Nephron progenitor cell (in vitro differentiated cells): ENCODE measurements at regions not wholly inside any gene's neighbourhood (a gene's known extent, or its start where the extent isn't known, plus 50 kb on each side); places are given as distances from the start of the nearest gene placed in this dataset.
A peak's percentile ranks its signal among the peaks of the same experiment; 100 is the strongest.

Experiments used
- DNase-seq: peaks from one replicate; pipeline ENCODE4 v3.0.0; 2021
- H3K27ac Mint-ChIP-seq: 2 replicates; pipeline ENCODE4 v1.8.0; 2021; ENCODE audit warnings: mild to moderate bottlenecking, moderate library complexity, mixed read lengths
- H3K27me3 Mint-ChIP-seq: 2 replicates; pipeline ENCODE4 v1.8.0; 2021; ENCODE audit warnings: mild to moderate bottlenecking, low read depth, mixed read lengths; ENCODE audit not compliant: poor library complexity
- H3K36me3 Mint-ChIP-seq: 2 replicates; pipeline ENCODE4 v1.8.0; 2021; ENCODE audit warnings: low read depth, mixed read lengths
- H3K4me1 Mint-ChIP-seq: 2 replicates; pipeline ENCODE4 v1.8.0; 2021; ENCODE audit warnings: mixed read lengths
- H3K4me3 Mint-ChIP-seq: 2 replicates; pipeline ENCODE4 v1.8.0; 2021; ENCODE audit warnings: mild to moderate bottlenecking, moderate library complexity, mixed read lengths
- H3K9me3 Mint-ChIP-seq: 2 replicates; pipeline ENCODE4 v1.8.0; 2021; ENCODE audit warnings: mild to moderate bottlenecking, moderate library complexity, mixed read lengths
- TF ChIP-seq, protein P1 (sequence below): fragments of 200-600 bp; sonication (generic); IDR thresholded peaks from 2 replicates; pipeline ENCODE4 v1.5.0; 2021; ENCODE audit warnings: antibody characterized with exemption

GRCh38 chr2:157940024-157940423, 63.9 kb upstream of the ACVR1 start:
- Mint-ChIP-seq H3K27me3 (peaks cover 13% of the 10 kb centered on the region), H3K4me3 (no peak overlapping the region), H3K36me3 (no peaks in the 10 kb centered on the region), H3K9me3 (no peaks in the 10 kb centered on the region), H3K4me1 (peaks cover 9% of the 10 kb centered on the region), H3K27ac (no peak overlapping the region)
- no peak for DNase-seq
- TF ChIP-seq, protein P1, sequence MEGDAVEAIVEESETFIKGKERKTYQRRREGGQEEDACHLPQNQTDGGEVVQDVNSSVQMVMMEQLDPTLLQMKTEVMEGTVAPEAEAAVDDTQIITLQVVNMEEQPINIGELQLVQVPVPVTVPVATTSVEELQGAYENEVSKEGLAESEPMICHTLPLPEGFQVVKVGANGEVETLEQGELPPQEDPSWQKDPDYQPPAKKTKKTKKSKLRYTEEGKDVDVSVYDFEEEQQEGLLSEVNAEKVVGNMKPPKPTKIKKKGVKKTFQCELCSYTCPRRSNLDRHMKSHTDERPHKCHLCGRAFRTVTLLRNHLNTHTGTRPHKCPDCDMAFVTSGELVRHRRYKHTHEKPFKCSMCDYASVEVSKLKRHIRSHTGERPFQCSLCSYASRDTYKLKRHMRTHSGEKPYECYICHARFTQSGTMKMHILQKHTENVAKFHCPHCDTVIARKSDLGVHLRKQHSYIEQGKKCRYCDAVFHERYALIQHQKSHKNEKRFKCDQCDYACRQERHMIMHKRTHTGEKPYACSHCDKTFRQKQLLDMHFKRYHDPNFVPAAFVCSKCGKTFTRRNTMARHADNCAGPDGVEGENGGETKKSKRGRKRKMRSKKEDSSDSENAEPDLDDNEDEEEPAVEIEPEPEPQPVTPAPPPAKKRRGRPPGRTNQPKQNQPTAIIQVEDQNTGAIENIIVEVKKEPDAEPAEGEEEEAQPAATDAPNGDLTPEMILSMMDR = no peak

DNA sequence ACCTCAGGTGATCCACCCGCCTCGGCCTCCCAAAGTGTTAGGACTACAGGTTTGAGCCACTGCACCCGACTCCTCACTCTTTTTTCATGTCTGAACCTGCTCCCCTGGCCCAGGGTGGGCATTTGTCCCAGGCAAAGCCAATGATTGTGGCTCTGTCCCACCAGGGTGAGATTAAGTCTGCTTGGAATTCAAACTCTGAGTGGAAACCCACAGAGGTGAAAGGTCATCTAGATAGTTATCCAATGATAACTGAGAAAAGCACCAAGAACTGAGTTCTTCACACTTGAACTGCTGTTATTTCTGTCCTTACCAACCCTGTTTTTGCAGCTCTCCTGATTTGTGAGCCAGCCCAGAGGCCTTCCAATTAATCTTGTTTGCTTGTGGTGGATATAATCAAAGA, 62.4 kb upstream of the ACVR1 start:
- no peaks in the 10 kb centered on the region for H3K36me3 Mint-ChIP-seq
- H3K27me3 Mint-ChIP-seq = peaks cover 22% of the 10 kb centered on the region
- no peak overlapping the region for H3K4me3 Mint-ChIP-seq
- TF ChIP-seq, protein P1 = no peak
- DNase-seq = no peak
- H3K27ac Mint-ChIP-seq = peak overlapping the region; percentile 57
- H3K4me1 Mint-ChIP-seq = peaks cover 9% of the 10 kb centered on the region
- H3K9me3 Mint-ChIP-seq = no peaks in the 10 kb centered on the region

DNA sequence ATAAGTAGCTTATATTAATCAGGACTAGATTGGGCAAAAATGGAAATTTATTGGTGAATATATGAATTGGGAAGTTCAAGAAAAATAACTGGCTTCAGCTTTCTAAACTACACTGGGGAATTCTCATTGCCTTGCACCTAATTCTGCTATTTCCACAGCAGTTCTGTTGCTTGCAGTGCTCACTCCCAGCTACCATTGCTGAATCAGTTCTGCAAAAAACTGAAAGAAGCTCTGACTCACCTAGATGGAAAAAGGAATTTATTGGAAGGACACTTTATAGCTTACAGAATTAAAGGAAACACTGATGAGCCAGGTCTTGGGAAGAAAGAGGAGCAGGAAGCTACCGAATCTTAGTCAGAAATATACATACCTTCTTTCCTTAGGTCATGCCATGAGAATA, 60.3 kb upstream of the ACVR1 start:
- TF ChIP-seq, protein P1 = no peak
- Mint-ChIP-seq H3K4me1 (peaks cover 24% of the 10 kb centered on the region), H3K27ac (no peak overlapping the region), H3K9me3 (no peaks in the 10 kb centered on the region), H3K4me3 (no peak overlapping the region), H3K36me3 (no peaks in the 10 kb centered on the region), H3K27me3 (peaks cover 30% of the 10 kb centered on the region)
- DNase-seq = no peak

- no peak overlapping the region for H3K4me3 Mint-ChIP-seq
- peaks cover 31% of the 10 kb centered on the region for H3K27me3 Mint-ChIP-seq
- peaks cover 24% of the 10 kb centered on the region for H3K4me1 Mint-ChIP-seq
- H3K36me3 Mint-ChIP-seq = no peaks in the 10 kb centered on the region
- DNase-seq = no peak
- TF ChIP-seq, protein P1 = no peak
- H3K9me3 Mint-ChIP-seq = no peaks in the 10 kb centered on the region
- H3K27ac Mint-ChIP-seq = no peak overlapping the region
Measured at GRCh38 chr2:157935378-157935906, 59.3 kb upstream of the ACVR1 start.

DNA sequence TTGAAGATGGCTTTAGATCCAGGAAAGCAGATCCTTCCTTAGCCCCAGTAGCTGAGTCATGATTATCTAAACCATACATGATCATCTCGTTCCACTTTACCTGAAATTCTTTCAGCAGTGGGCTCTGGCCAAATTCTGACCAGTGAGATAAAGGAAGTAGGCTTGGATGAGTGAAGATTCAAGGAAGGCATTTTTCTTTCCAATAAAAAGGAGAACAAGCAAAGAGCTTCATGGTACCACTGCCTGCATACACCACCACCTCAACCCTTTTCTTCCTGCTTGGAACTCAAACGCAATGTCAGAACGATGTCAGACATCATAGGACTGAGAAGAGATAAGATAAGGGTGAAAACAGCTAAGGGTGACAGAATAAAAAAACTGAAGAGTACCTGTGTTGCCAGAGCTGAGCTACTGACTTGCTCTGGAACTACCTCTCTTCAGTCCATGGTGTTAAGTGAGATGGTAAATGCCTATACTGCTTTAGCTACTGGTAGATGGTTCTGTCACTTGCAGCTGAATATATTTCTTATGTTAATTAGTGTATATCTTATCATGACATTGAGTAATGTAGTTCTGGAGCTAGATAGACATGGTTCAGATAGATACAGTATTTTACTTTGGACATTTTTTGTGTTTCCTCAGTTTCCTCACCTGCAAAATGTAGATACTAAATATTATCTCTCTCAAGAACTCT, 58.7 kb upstream of the ACVR1 start:
- Mint-ChIP-seq H3K9me3 (peaks cover under 1% of the 10 kb centered on the region), H3K4me3 (no peak overlapping the region), H3K4me1 (peaks cover 24% of the 10 kb centered on the region), H3K36me3 (no peaks in the 10 kb centered on the region), H3K27me3 (peaks cover 28% of the 10 kb centered on the region), H3K27ac (no peak overlapping the region)
- TF ChIP-seq, protein P1 = no peak
- no peak for DNase-seq
